AG09309 (cell line): ENCODE measurements at regions not wholly inside any gene's neighbourhood (a gene's known extent, or its start where the extent isn't known, plus 50 kb on each side); places are given as distances from the start of the nearest gene placed in this dataset.

ENCODE experiments used
- DNase-seq: peaks from one replicate; pipeline ENCODE4 v3.0.0-alpha.2; 2010; ENCODE audit warnings: low read depth
- H3K4me3 ChIP-seq: 2 replicates; pipeline ENCODE4 v1.5.1; 2011; ENCODE audit warnings: mild to moderate bottlenecking, low read depth, low read length, moderate library complexity; ENCODE audit not compliant: control insufficient read depth
- CTCF ChIP-seq: IDR thresholded peaks from 2 replicates; pipeline ENCODE4 v1.5.1; 2011; ENCODE audit warnings: mild to moderate bottlenecking, low read depth, low read length, inconsistent platforms; ENCODE audit not compliant: insufficient read depth, control insufficient read depth; ENCODE audit errors: missing control alignments

DNA sequence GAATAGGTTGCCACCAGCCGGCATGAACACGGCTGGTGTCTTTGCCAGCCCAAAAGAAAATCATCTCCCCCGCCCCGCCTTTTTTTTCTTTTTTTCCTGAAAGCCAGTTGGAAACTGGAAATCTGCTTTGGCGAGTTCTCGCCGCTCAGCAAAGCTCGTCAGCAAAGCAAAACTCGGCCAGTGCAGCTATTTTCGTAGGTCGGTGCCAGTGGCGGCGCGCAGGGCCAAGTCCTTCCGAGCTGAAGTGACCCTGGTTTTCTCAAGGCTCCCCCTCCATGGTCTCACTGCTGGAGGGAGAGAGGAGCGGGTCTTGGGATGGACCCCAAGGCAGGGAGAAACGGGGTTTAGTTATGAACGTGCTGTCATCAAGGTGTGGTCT lies 248.4 kb upstream of the RTL1 start:
- no peak overlapping the region for H3K4me3 ChIP-seq

DNA sequence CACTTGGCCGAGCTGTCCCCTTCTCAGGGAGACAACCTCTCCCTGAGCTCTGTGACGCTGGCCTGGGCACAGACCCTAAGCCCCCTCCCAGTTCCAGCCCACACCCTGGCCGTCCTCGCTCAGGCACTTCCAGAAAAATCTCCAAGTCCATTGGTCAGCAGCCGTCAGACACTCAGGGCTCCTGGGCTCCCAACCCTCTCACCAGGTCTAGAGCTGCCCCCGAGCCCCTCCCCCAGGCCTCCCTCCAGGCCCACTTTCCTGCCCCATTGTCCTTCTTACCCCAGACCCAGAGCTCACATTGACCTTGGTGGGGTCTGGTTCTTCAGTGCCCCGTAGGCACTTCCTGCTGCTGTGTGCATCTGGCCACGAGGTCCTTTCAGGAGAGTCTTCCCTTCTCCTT lies 249.3 kb upstream of the RTL1 start:
- no peak for TF ChIP-seq CTCF
- H3K4me3 ChIP-seq: no peak overlapping the region
- no peak for DNase-seq

More for the DNA sequence above, 248.4 kb upstream of the RTL1 start:
- no peak for DNase-seq
- TF ChIP-seq CTCF: no peak

DNA sequence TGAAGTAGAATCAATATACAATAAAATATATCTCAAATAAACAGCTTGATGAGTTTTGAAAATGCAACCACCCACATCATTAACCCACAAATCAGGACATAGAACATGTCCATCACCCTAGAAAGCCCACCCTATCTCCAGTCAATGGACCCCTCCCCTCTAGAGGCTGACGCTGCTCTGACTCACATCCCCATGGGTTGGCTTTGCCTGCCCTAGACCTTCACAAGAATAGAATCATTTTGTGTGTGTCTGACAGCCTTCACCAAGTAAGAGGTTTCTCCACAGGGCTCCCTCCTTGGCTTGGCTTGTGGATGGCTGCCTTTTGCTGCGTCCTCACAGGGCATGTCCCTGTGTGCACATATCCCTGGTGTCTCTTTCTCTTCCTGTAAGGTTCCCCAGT lies 250.2 kb upstream of the RTL1 start:
- TF ChIP-seq CTCF: no peak
- DNase-seq: no peak
- no peak overlapping the region for H3K4me3 ChIP-seq

GRCh38 chr14:101155575-101155974 lies 252.1 kb upstream of the RTL1 start:
- no peak for TF ChIP-seq CTCF
- H3K4me3 ChIP-seq: no peak overlapping the region
- no peak for DNase-seq

- no peak for DNase-seq
- no peak overlapping the region for H3K4me3 ChIP-seq
- no peak for TF ChIP-seq CTCF
These were observed 263.9 kb upstream of the RTL1 start for GRCh38 chr14:101167428-101167827.

DNA sequence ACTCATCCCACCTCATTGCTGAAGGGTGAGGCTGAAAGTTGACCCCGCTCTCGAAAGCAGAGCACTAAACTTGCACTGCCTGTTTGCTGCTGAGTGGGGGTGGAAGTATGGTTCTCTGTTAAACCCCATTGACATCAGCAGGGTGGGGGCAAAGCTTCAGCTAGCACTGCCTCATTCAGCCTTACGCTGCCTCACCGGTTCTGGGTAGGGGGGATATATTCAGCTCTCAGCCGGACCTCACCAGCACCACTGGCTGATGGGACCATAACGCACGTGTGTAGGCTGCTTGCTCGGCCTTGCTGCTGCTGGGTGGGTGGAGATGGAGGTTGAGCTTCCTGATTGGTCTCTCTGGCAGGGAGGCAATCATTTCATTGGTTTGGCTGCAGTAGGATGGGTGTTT lies 265.7 kb upstream of the RTL1 start:
- TF ChIP-seq CTCF: no peak
- no peak for DNase-seq
- H3K4me3 ChIP-seq: no peak overlapping the region

GRCh38 chr14:101171650-101172049 lies 268.1 kb upstream of the RTL1 start:
- DNase-seq: no peak
- H3K4me3 ChIP-seq: no peak overlapping the region
- TF ChIP-seq CTCF: no peak
